OCI-LY1 (cell line): ENCODE measurements at regions not wholly inside any gene's neighbourhood (a gene's known extent, or its start where the extent isn't known, plus 50 kb on each side); places are given as distances from the start of the nearest gene placed in this dataset.

Experiments used
- H2AFZ ChIP-seq: fragments of 200-600 bp; sonication (generic), shearing (Covaris generic); 2 replicates; pipeline ENCODE4 v1.6.0; 2014; ENCODE audit warnings: antibody characterized with exemption, mild to moderate bottlenecking, low read length
- H3F3A ChIP-seq: fragments of 200-600 bp; sonication (generic), shearing (Covaris generic); 2 replicates; pipeline ENCODE4 v1.6.0; 2014; ENCODE audit warnings: mild to moderate bottlenecking, antibody characterized with exemption, low read length, moderate library complexity; ENCODE audit not compliant: insufficient read depth
- H3K27ac ChIP-seq: fragments of 200-600 bp; sonication (generic); 2 replicates; pipeline ENCODE4 v1.5.1; 2014; ENCODE audit warnings: low read length, mixed run types, mild to moderate bottlenecking, low read depth; ENCODE audit not compliant: poor library complexity, severe bottlenecking
- H3K27me3 ChIP-seq: fragments of 200-600 bp; sonication (generic); 2 replicates; pipeline ENCODE4 v1.6.0; 2014; ENCODE audit warnings: antibody characterized with exemption, mild to moderate bottlenecking, low read length, moderate library complexity; ENCODE audit not compliant: insufficient read depth
- H3K36me3 ChIP-seq: fragments of 200-600 bp; sonication (generic); 2 replicates; pipeline ENCODE4 v1.6.1; 2014; ENCODE audit warnings: mild to moderate bottlenecking, antibody characterized with exemption, low read length, moderate library complexity, mixed read lengths; ENCODE audit not compliant: insufficient read depth
- H3K4me1 ChIP-seq: fragments of 200-600 bp; sonication (generic); 2 replicates; pipeline ENCODE4 v1.5.1; 2014; ENCODE audit warnings: mild to moderate bottlenecking, low read length, moderate library complexity; ENCODE audit not compliant: insufficient read depth, severe bottlenecking
- H3K4me2 ChIP-seq: fragments of 200-600 bp; sonication (generic), shearing (Covaris generic); 2 replicates; pipeline ENCODE4 v1.6.1; 2014; ENCODE audit warnings: low read length
- H3K4me3 ChIP-seq: fragments of 200-600 bp; sonication (generic); 2 replicates; pipeline ENCODE4 v1.5.1; 2014; ENCODE audit warnings: low read length, low read depth, mild to moderate bottlenecking, mixed read lengths; ENCODE audit not compliant: poor library complexity, severe bottlenecking
- H3K79me2 ChIP-seq: fragments of 200-600 bp; shearing (Covaris generic); 2 replicates; pipeline ENCODE4 v1.6.1; 2016; ENCODE audit warnings: mixed run types, low read length, mixed read lengths; ENCODE audit not compliant: insufficient read depth
- H3K9ac ChIP-seq: fragments of 200-600 bp; sonication (generic), shearing (Covaris generic); 2 replicates; pipeline ENCODE4 v1.6.1; 2014; ENCODE audit warnings: mild to moderate bottlenecking, low read length, mixed read lengths
- H3K9me2 ChIP-seq: fragments of 200-600 bp; sonication (generic), shearing (Covaris generic); 2 replicates; pipeline ENCODE4 v1.6.1; 2014; ENCODE audit warnings: low read depth, mild to moderate bottlenecking, low read length, mixed read lengths
- H3K9me3 ChIP-seq: fragments of 200-600 bp; shearing (Covaris generic); 2 replicates; pipeline ENCODE4 v1.6.1; 2014; ENCODE audit warnings: low read length, mixed read lengths
- H4K20me1 ChIP-seq: fragments of 200-600 bp; sonication (generic), shearing (Covaris generic); 2 replicates; pipeline ENCODE4 v1.6.0; 2016; ENCODE audit warnings: mild to moderate bottlenecking, low read length; ENCODE audit not compliant: insufficient read depth
- EZH2 ChIP-seq: fragments of 200-600 bp; sonication (generic), shearing (Covaris generic); IDR thresholded peaks from 2 replicates; pipeline ENCODE4 v1.8.0; 2017; ENCODE audit warnings: borderline replicate concordance, mixed run types, mild to moderate bottlenecking, antibody characterized with exemption, low read length, moderate library complexity, mixed read lengths
- TF ChIP-seq, protein P1 (sequence below): fragments of 200-600 bp; sonication (generic), shearing (Covaris generic); IDR thresholded peaks from 2 replicates; pipeline ENCODE4 v1.5.1; 2017; ENCODE audit warnings: mild to moderate bottlenecking, antibody characterized with exemption, low read length, moderate library complexity, mixed read lengths

GRCh38 chr17:77273397-77274085 is 132.8 kb downstream of the SEC14L1 start:
- H3K36me3 ChIP-seq: no peaks in the 10 kb centered on the region
- TF ChIP-seq EZH2: no peak
- TF ChIP-seq, protein P1, sequence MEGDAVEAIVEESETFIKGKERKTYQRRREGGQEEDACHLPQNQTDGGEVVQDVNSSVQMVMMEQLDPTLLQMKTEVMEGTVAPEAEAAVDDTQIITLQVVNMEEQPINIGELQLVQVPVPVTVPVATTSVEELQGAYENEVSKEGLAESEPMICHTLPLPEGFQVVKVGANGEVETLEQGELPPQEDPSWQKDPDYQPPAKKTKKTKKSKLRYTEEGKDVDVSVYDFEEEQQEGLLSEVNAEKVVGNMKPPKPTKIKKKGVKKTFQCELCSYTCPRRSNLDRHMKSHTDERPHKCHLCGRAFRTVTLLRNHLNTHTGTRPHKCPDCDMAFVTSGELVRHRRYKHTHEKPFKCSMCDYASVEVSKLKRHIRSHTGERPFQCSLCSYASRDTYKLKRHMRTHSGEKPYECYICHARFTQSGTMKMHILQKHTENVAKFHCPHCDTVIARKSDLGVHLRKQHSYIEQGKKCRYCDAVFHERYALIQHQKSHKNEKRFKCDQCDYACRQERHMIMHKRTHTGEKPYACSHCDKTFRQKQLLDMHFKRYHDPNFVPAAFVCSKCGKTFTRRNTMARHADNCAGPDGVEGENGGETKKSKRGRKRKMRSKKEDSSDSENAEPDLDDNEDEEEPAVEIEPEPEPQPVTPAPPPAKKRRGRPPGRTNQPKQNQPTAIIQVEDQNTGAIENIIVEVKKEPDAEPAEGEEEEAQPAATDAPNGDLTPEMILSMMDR: no peak
- H3K9me3 ChIP-seq: no peaks in the 10 kb centered on the region
- no peaks in the 10 kb centered on the region for H4K20me1 ChIP-seq
- H3K9ac ChIP-seq: no peak overlapping the region
- H3K4me3 ChIP-seq: no peak overlapping the region
- peaks cover 5% of the 10 kb centered on the region; the same call in 1 of the 2 replicates for H3K27me3 ChIP-seq
- H3K27ac ChIP-seq: no peak overlapping the region
- H3K9me2 ChIP-seq: no peaks in the 10 kb centered on the region
- no peaks in the 10 kb centered on the region for H3K4me1 ChIP-seq
- no peaks in the 10 kb centered on the region for H3F3A ChIP-seq
- H3K4me2 ChIP-seq: no peak overlapping the region
- no peaks in the 10 kb centered on the region for H3K79me2 ChIP-seq
- H2AFZ ChIP-seq: no peak overlapping the region

DNA sequence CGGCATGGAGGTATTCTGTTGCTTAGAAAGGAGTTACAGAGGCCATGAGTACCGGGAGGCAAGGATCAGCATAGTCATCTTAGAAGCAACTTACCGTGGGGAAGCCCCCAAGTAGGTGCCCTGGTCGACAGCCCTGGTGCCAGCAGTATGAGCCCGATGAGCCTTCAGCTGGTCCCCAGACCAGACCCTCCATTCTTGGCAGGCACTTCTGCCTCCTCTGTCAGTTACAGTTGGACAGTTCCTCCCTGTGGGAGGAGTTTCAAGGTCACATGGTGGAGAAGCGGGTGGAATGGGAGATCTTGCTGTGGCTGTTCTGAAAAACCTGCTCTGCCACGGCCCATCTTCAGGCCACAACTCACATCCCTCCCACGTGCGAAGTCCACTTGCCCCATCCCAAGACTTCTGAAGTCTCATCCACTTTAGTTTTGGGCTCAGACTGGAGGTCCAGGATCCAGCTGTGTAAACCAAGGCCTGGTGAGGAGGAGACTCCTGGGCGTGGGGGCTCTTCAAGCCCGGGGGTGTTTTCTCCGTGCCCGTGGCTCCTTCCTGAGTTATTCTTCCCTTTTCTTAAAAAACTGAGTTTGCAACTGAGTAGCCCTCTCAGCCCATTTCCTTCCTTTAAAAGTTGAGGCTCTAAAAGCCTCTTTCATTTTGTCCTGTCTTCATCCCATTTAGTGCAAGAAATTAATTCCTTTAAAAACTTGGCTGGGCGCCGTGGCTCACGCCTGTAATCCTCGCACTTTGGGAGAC is 133.5 kb downstream of the SEC14L1 start:
- H3K4me3 ChIP-seq: no peak overlapping the region
- H4K20me1 ChIP-seq: no peaks in the 10 kb centered on the region
- no peaks in the 10 kb centered on the region for H3K9me2 ChIP-seq
- no peaks in the 10 kb centered on the region for H3K79me2 ChIP-seq
- TF ChIP-seq EZH2: no peak
- TF ChIP-seq, protein P1: no peak
- H3K9me3 ChIP-seq: no peaks in the 10 kb centered on the region
- peaks cover 5% of the 10 kb centered on the region; the same call in 1 of the 2 replicates for H3K27me3 ChIP-seq
- H3K9ac ChIP-seq: no peak overlapping the region
- no peaks in the 10 kb centered on the region for H3F3A ChIP-seq
- no peaks in the 10 kb centered on the region for H3K4me1 ChIP-seq
- no peaks in the 10 kb centered on the region for H3K36me3 ChIP-seq
- H3K4me2 ChIP-seq: no peak overlapping the region
- H2AFZ ChIP-seq: no peak overlapping the region
- no peak overlapping the region for H3K27ac ChIP-seq

- Histone ChIP-seq H3K4me2 (no peak overlapping the region), H3K9ac (no peak overlapping the region; the same call in 1 of the 2 replicates), H3K4me3 (no peak overlapping the region)
Observed at GRCh38 chr17:77279448-77280303, 138.9 kb downstream of the SEC14L1 start.

More at GRCh38 chr17:77279448-77280303, 138.9 kb downstream of the SEC14L1 start:
- no peaks in the 10 kb centered on the region for H3K36me3 ChIP-seq
- no peak overlapping the region for H3K27ac ChIP-seq
- H3K27me3 ChIP-seq: peaks cover 12% of the 10 kb centered on the region; the same call in 1 of the 2 replicates
- H3F3A ChIP-seq: no peaks in the 10 kb centered on the region
- H2AFZ ChIP-seq: no peak overlapping the region
- H4K20me1 ChIP-seq: no peaks in the 10 kb centered on the region
- peaks cover 26% of the 10 kb centered on the region for H3K4me1 ChIP-seq
- no peaks in the 10 kb centered on the region for H3K9me2 ChIP-seq
- TF ChIP-seq, protein P1: no peak
- TF ChIP-seq EZH2: no peak
- H3K9me3 ChIP-seq: no peaks in the 10 kb centered on the region
- no peaks in the 10 kb centered on the region for H3K79me2 ChIP-seq
